A549 (cell line): ENCODE measurements at regions not wholly inside any gene's neighbourhood (a gene's known extent, or its start where the extent isn't known, plus 50 kb on each side); places are given as distances from the start of the nearest gene placed in this dataset.

ENCODE experiments used
- ATAC-seq, 2 experiments: fragments of 200-7000 bp in 1 of 2; fragments of >200 bp in 1 of 2; cut with Nextera tagmentation in 1 of 2; cut with Tn5 transposase in 1 of 2; 3 replicates each; pipeline versions ENCODE4 v1.8.0 to v1.9.1; 2018 to 2020; ENCODE audit warnings: mild to moderate bottlenecking in 1 of 2, moderate library complexity in 1 of 2
- CTCF ChIA-PET: fragments of 300-600 bp; sonication (Branson Sonifier 250); formaldehyde crosslinking; extraction: SDS; loops from one replicate; lab custom pipeline; 2021; ENCODE audit warnings: antibody characterized with exemption, inconsistent platforms; lab: Yijun Ruan, JAX
- POLR2A ChIA-PET: fragments of 350-600 bp; formaldehyde crosslinking; extraction: SDS; loops from one replicate; lab custom pipeline; 2021; ENCODE audit warnings: antibody characterized with exemption, inconsistent platforms; lab: Yijun Ruan, JAX
- DNase-seq, 2 experiments: peaks; one replicate each; pipeline versions ENCODE4 v3.0.0 to v3.0.0-alpha.2; 2011 to 2016; ENCODE audit warnings: low read depth in 1 of 2, low spot score in 1 of 2
- FAIRE-seq: peaks from 2 replicates; lab custom pipeline; 2011; peaks lifted over from hg19 to GRCh38; lab: Jason Lieb, UNC
- H3K27ac ChIP-seq, 2 experiments: fragments of >200 bp; sonication (Bioruptor Twin); formaldehyde crosslinking; 3 replicates each; pipeline ENCODE4 v1.5.1; 2016 to 2017
- H3K4me1 ChIP-seq: fragments of >200 bp; sonication (Bioruptor Twin); formaldehyde crosslinking; 3 replicates; pipeline ENCODE4 v1.6.1; 2016
- H3K4me2 ChIP-seq: fragments of >200 bp; sonication (Bioruptor Twin); formaldehyde crosslinking; 3 replicates; pipeline ENCODE4 v1.6.1; 2016
- H3K4me3 ChIP-seq: fragments of >200 bp; sonication (Bioruptor Twin); formaldehyde crosslinking; 3 replicates; pipeline ENCODE4 v1.5.1; 2016
- H3K9me3 ChIP-seq: fragments of >200 bp; sonication (Bioruptor Twin); formaldehyde crosslinking; 3 replicates; pipeline ENCODE4 v1.6.1; 2016
- BCL3 ChIP-seq: fragments of >200 bp; sonication (Bioruptor Twin); formaldehyde crosslinking; IDR thresholded peaks from 3 replicates; pipeline ENCODE4 v1.6.1; 2016
- CHD4 ChIP-seq: fragments of 200-600 bp; sonication (generic); IDR thresholded peaks from 2 replicates; pipeline ENCODE4 v1.6.1; 2016; ENCODE audit warnings: antibody characterized with exemption, mild to moderate bottlenecking, borderline replicate concordance
- CTCF ChIP-seq: fragments of >200 bp; sonication (Bioruptor Twin); formaldehyde crosslinking; IDR thresholded peaks from 3 replicates; pipeline ENCODE4 v1.5.1; 2016
- ESRRA ChIP-seq: fragments of 150-350 bp; IDR thresholded peaks from 2 replicates; pipeline ENCODE4 v1.6.1; 2014; ENCODE audit warnings: mild to moderate bottlenecking, low read length, borderline replicate concordance
- HDAC2 ChIP-seq: fragments of 200-600 bp; sonication (generic); IDR thresholded peaks from 2 replicates; pipeline ENCODE4 v1.6.1; 2016
- HOXB13 ChIP-seq: fragments of 250-450 bp; sonication (Bioruptor Pico); IDR thresholded peaks from 2 replicates; pipeline ENCODE4 v1.5.0; 2020; ENCODE audit warnings: low read depth, mild to moderate bottlenecking, moderate library complexity
- KDM1A ChIP-seq: fragments of 200-600 bp; sonication (generic); IDR thresholded peaks from 2 replicates; pipeline ENCODE4 v1.6.1; 2016; ENCODE audit warnings: low read depth, mild to moderate bottlenecking
- PHF8 ChIP-seq: fragments of 200-600 bp; sonication (generic); IDR thresholded peaks from 2 replicates; pipeline ENCODE4 v1.6.1; 2016; ENCODE audit warnings: low read depth, mild to moderate bottlenecking, antibody characterized with exemption, moderate library complexity, borderline replicate concordance
- POLR2AphosphoS2 ChIP-seq: conservative IDR thresholded peaks from 2 replicates; pipeline ENCODE4 v1.6.1; 2012; ENCODE audit warnings: low read length, improper control_type of control experiment, inconsistent platforms
- REST ChIP-seq: fragments of 200-600 bp; sonication (generic); IDR thresholded peaks from 2 replicates; pipeline ENCODE4 v1.6.1; 2016; ENCODE audit warnings: antibody characterized with exemption, mild to moderate bottlenecking, moderate library complexity
- RFX5 ChIP-seq: fragments of 450-650 bp; IDR thresholded peaks from 2 replicates; pipeline ENCODE4 v1.7.1; 2014; ENCODE audit warnings: antibody characterized with exemption, mild to moderate bottlenecking, moderate library complexity
- SREBF2 ChIP-seq: fragments of 450-650 bp; IDR thresholded peaks from 2 replicates; pipeline ENCODE4 v1.6.1; 2014; ENCODE audit warnings: mild to moderate bottlenecking, moderate library complexity
- USF2 ChIP-seq: fragments of 450-650 bp; IDR thresholded peaks from 2 replicates; pipeline ENCODE4 v1.6.1; 2014; ENCODE audit warnings: antibody characterized with exemption
- ZC3H11A ChIP-seq: fragments of 450-650 bp; IDR thresholded peaks from 2 replicates; pipeline ENCODE4 v1.6.1; 2014; ENCODE audit warnings: antibody characterized with exemption, mild to moderate bottlenecking
- WGBS: methylation state at CpG from one replicate; pipeline ENCODE4 v1.1.6; 2017; ENCODE audit errors: missing lambda C conversion rate; 5-methylcytosine and 5-hydroxymethylcytosine counted together
- TF ChIP-seq, protein P1 (sequence below): fragments of 250-450 bp; sonication (Bioruptor Pico); IDR thresholded peaks from 2 replicates; pipeline ENCODE4 v1.5.0; 2020; ENCODE audit warnings: low read depth, mild to moderate bottlenecking, moderate library complexity
- TF ChIP-seq, protein P2 (sequence below): fragments of 250-450 bp; sonication (Bioruptor Pico); IDR thresholded peaks from 2 replicates; pipeline ENCODE4 v1.5.0; 2021; ENCODE audit warnings: mild to moderate bottlenecking, moderate library complexity, borderline replicate concordance
- TF ChIP-seq, protein P3 (sequence below): fragments of 150-350 bp; IDR thresholded peaks from 2 replicates; pipeline ENCODE4 v1.6.1; 2014; ENCODE audit warnings: low read depth, mild to moderate bottlenecking, low read length
- TF ChIP-seq, protein P4 (sequence below): IDR thresholded peaks from 2 replicates; pipeline ENCODE4 v1.6.1; 2012

DNA sequence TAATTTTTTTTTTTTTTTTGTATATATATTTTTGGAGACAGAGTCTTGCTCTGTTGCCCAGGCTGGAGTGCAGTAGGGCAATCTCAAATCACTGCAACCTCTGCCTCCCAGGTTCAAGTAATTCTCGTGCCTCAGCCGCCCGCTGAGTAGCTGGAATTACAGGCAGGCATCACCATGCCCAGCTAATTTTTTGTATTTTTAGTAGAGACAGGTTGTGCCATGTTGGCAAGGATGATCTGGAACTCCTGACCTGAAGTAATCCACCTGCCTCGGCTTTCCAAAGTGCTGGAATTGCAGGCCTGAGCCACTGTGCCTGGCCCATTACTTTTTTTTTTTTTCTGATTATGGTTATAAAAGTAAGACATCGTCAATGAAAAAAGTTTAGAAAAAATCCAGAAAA is 84.0 kb upstream of the LMNB1 start:
- Histone ChIP-seq H3K27ac (no peak overlapping the region), H3K9me3 (no peaks in the 10 kb centered on the region), H3K4me1 (no peaks in the 10 kb centered on the region), H3K4me3 (no peak overlapping the region)
- ATAC-seq (no peak), DNase-seq (no peak)
- POLR2A ChIA-PET = no interaction called here
- no peak for TF ChIP-seq POLR2AphosphoS2
- TF ChIP-seq, all 56 proteins: peak for 0
- no peak overlapping the region for H3K4me2 ChIP-seq
- CTCF ChIA-PET = interaction anchor here (0.6 to 1.4 kb wide), 3 partner anchors 14 to 18 kb away, joined by 3 to 4 read pairs (median 3); no protein-coding TSS in a partner anchor
- WGBS = 91% methylated on average over 5 of the region's 5 CpGs
- no peak for FAIRE-seq

DNA sequence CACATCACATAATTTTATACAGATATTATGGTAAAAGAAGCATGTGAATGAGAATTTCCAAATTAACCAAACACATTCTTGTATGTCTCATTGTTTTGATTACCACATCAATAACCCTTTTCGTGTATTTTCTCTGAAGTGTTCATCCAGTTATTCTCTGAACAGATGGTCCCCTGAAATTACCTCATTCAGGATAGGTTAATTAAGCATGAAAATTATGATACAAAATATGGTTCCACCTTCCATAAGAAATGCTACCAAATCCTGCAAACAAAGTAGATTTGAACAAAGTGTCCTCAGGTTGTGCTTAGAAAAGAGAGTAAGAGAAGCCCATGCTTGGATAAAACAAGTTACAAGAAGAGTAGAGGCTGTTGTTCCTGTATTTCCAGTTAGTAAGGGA is 83.1 kb upstream of the LMNB1 start:
- no peak overlapping the region for H3K4me3 ChIP-seq
- CTCF ChIA-PET = interaction anchor here (1.4 kb wide), 1 partner anchor 19 kb away, joined by 4 read pairs; no protein-coding TSS in a partner anchor
- WGBS = 60% methylated on average over 1 of the region's 1 CpG
- H3K4me1 ChIP-seq = no peaks in the 10 kb centered on the region
- DNase-seq (no peak), ATAC-seq (no peak)
- TF ChIP-seq SREBF2 (no peak), BCL3 (no peak), CTCF (no peak), ESRRA (no peak)
- TF ChIP-seq, protein P1, sequence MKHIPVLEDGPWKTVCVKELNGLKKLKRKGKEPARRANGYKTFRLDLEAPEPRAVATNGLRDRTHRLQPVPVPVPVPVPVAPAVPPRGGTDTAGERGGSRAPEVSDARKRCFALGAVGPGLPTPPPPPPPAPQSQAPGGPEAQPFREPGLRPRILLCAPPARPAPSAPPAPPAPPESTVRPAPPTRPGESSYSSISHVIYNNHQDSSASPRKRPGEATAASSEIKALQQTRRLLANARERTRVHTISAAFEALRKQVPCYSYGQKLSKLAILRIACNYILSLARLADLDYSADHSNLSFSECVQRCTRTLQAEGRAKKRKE (CRISPR knock-in tag) = no peak
- TF ChIP-seq, protein P2, sequence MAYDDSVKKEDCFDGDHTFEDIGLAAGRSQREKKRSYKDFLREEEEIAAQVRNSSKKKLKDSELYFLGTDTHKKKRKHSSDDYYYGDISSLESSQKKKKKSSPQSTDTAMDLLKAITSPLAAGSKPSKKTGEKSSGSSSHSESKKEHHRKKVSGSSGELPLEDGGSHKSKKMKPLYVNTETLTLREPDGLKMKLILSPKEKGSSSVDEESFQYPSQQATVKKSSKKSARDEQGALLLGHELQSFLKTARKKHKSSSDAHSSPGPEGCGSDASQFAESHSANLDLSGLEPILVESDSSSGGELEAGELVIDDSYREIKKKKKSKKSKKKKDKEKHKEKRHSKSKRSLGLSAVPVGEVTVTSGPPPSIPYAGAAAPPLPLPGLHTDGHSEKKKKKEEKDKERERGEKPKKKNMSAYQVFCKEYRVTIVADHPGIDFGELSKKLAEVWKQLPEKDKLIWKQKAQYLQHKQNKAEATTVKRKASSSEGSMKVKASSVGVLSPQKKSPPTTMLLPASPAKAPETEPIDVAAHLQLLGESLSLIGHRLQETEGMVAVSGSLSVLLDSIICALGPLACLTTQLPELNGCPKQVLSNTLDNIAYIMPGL (CRISPR knock-in tag) = no peak
- TF ChIP-seq, protein P3, sequence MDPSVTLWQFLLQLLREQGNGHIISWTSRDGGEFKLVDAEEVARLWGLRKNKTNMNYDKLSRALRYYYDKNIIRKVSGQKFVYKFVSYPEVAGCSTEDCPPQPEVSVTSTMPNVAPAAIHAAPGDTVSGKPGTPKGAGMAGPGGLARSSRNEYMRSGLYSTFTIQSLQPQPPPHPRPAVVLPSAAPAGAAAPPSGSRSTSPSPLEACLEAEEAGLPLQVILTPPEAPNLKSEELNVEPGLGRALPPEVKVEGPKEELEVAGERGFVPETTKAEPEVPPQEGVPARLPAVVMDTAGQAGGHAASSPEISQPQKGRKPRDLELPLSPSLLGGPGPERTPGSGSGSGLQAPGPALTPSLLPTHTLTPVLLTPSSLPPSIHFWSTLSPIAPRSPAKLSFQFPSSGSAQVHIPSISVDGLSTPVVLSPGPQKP = no peak
- TF ChIP-seq, all 56 proteins: peak for 0
- POLR2A ChIA-PET = no interaction called here
- Histone ChIP-seq H3K9me3 (no peaks in the 10 kb centered on the region), H3K4me2 (no peak overlapping the region), H3K27ac (no peak overlapping the region)
- no peak for FAIRE-seq

DNA sequence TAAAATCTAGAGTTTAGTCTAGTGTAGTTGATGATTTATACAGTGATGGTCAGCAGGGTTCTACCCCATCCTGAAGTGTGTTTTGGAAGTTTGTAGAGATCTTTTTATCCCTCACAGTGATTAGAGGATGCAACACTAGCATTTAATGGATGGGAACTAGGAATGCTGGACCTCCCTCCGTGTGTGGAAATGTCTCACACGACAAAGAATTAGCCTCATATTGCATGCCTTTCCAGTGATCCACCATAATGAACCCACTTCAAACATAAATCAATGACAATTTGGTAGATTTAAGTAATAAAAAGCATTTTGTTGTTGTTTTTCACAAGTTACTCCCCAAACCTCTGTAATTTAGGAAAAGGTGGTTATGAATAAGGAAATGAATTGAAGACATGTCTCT is 82.5 kb upstream of the LMNB1 start:
- ChIA-PET CTCF (no interaction called here), POLR2A (no interaction called here)
- no peak overlapping the region for H3K27ac ChIP-seq
- no peak for DNase-seq
- WGBS = 68% methylated on average over 2 of the region's 2 CpGs
- no peaks in the 10 kb centered on the region for H3K4me1 ChIP-seq
- no peak overlapping the region for H3K4me2 ChIP-seq
- no peak overlapping the region for H3K4me3 ChIP-seq
- no peak for FAIRE-seq
- H3K9me3 ChIP-seq = no peaks in the 10 kb centered on the region
- ATAC-seq = no peak
- TF ChIP-seq USF2 (no peak), KDM1A (no peak), PHF8 (no peak), HDAC2 (no peak), HOXB13 (CRISPR knock-in tag) (no peak), RFX5 (no peak), ZC3H11A (no peak), CHD4 (no peak), REST (no peak)
- TF ChIP-seq, protein P4, sequence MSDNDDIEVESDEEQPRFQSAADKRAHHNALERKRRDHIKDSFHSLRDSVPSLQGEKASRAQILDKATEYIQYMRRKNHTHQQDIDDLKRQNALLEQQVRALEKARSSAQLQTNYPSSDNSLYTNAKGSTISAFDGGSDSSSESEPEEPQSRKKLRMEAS = no peak
- TF ChIP-seq, protein P1 (CRISPR knock-in tag) = no peak
